SK-N-SH treated with all-trans-retinoic acid at 6 μM for 48 hours (cell line): ENCODE measurements at regions not wholly inside any gene's neighbourhood (a gene's known extent, or its start where the extent isn't known, plus 50 kb on each side); places are given as distances from the start of the nearest gene placed in this dataset.
A peak's percentile ranks its signal among the peaks of the same experiment; 100 is the strongest.

Experiments used
- ATAC-seq: fragments of 200-7000 bp; cut with Tn5 transposase; 3 replicates; pipeline ENCODE4 v1.9.1; 2020; ENCODE audit warnings: mild to moderate bottlenecking, moderate library complexity
- ARNTL ChIP-seq: fragments of 450-650 bp; formaldehyde crosslinking; IDR thresholded peaks from 2 replicates; pipeline ENCODE4 v1.5.0; 2020; ENCODE audit warnings: low read depth, mild to moderate bottlenecking, moderate library complexity, borderline replicate concordance
- BACH2 ChIP-seq: fragments of 250-450 bp; sonication (Bioruptor Pico); IDR thresholded peaks from 2 replicates; pipeline ENCODE4 v1.9.0; 2021; ENCODE audit warnings: mild to moderate bottlenecking, borderline replicate concordance
- CSDC2 ChIP-seq: fragments of 250-450 bp; sonication (Bioruptor Pico); IDR thresholded peaks from 2 replicates; pipeline ENCODE4 v1.5.0; 2020; ENCODE audit warnings: mild to moderate bottlenecking, moderate library complexity
- ESRRG ChIP-seq: fragments of 250-450 bp; sonication (Bioruptor Pico); IDR thresholded peaks from 2 replicates; pipeline ENCODE4 v1.6.1; 2021; ENCODE audit warnings: mild to moderate bottlenecking
- GLIS3 ChIP-seq: fragments of 250-450 bp; sonication (Bioruptor Pico); IDR thresholded peaks from 2 replicates; pipeline ENCODE4 v1.5.0; 2020; ENCODE audit warnings: mild to moderate bottlenecking, moderate library complexity
- ISL1 ChIP-seq: fragments of 250-450 bp; sonication (Bioruptor Pico); IDR thresholded peaks from 2 replicates; pipeline ENCODE4 v2.1.2; 2022; ENCODE audit warnings: mild to moderate bottlenecking, moderate library complexity
- PPARA ChIP-seq: fragments of 250-450 bp; sonication (Bioruptor Pico); IDR thresholded peaks from 2 replicates; pipeline ENCODE4 v1.5.0; 2020; ENCODE audit warnings: mild to moderate bottlenecking, borderline replicate concordance
- RARB ChIP-seq: fragments of 250-450 bp; sonication (Bioruptor Pico); IDR thresholded peaks from 2 replicates; pipeline ENCODE4 v1.8.0; 2021; ENCODE audit warnings: mild to moderate bottlenecking, moderate library complexity
- SNAI2 ChIP-seq: fragments of 250-450 bp; sonication (Bioruptor Pico); IDR thresholded peaks from 2 replicates; pipeline ENCODE4 v1.5.0; 2020; ENCODE audit warnings: mild to moderate bottlenecking, moderate library complexity
- TCF4 ChIP-seq: fragments of 250-450 bp; sonication (Bioruptor Pico); IDR thresholded peaks from 2 replicates; pipeline ENCODE4 v1.8.0; 2021; ENCODE audit warnings: mild to moderate bottlenecking, moderate library complexity, borderline replicate concordance
- ZC3H10 ChIP-seq: fragments of 250-450 bp; sonication (Bioruptor Pico); IDR thresholded peaks from 2 replicates; pipeline ENCODE4 v1.5.1; 2021; ENCODE audit warnings: mild to moderate bottlenecking, moderate library complexity
- ZFP3 ChIP-seq: fragments of 250-450 bp; sonication (Bioruptor Pico); IDR thresholded peaks from 2 replicates; pipeline ENCODE4 v1.5.0; 2020; ENCODE audit warnings: mild to moderate bottlenecking, moderate library complexity
- ZFP30 ChIP-seq: fragments of 450-650 bp; formaldehyde crosslinking; IDR thresholded peaks from 2 replicates; pipeline ENCODE4 v1.5.0; 2022; ENCODE audit warnings: mild to moderate bottlenecking, moderate library complexity
- ZNF565 ChIP-seq: fragments of 450-650 bp; formaldehyde crosslinking; conservative IDR thresholded peaks from 2 replicates; pipeline ENCODE4 v1.5.0; 2020; ENCODE audit warnings: low read depth, mild to moderate bottlenecking, moderate library complexity
- ZNF70 ChIP-seq: fragments of 450-650 bp; formaldehyde crosslinking; IDR thresholded peaks from 2 replicates; pipeline ENCODE4 v1.5.0; 2020; ENCODE audit warnings: mild to moderate bottlenecking, moderate library complexity
- TF ChIP-seq, protein P1 (sequence below): fragments of 250-450 bp; sonication (Bioruptor Pico); IDR thresholded peaks from 2 replicates; pipeline ENCODE4 v1.5.1; 2020; ENCODE audit warnings: low read depth, mild to moderate bottlenecking, moderate library complexity
- TF ChIP-seq, protein P2 (sequence below): fragments of 250-450 bp; sonication (Bioruptor Pico); IDR thresholded peaks from 2 replicates; pipeline ENCODE4 v1.5.1; 2021; ENCODE audit warnings: mild to moderate bottlenecking, moderate library complexity
- TF ChIP-seq, protein P3 (sequence below): fragments of 250-450 bp; sonication (Bioruptor Pico); IDR thresholded peaks from 2 replicates; pipeline ENCODE4 v1.5.0; 2020; ENCODE audit warnings: mild to moderate bottlenecking, moderate library complexity

- no peak for ATAC-seq
- TF ChIP-seq BACH2 (CRISPR knock-in tag) = no peak
- TF ChIP-seq, protein P1, sequence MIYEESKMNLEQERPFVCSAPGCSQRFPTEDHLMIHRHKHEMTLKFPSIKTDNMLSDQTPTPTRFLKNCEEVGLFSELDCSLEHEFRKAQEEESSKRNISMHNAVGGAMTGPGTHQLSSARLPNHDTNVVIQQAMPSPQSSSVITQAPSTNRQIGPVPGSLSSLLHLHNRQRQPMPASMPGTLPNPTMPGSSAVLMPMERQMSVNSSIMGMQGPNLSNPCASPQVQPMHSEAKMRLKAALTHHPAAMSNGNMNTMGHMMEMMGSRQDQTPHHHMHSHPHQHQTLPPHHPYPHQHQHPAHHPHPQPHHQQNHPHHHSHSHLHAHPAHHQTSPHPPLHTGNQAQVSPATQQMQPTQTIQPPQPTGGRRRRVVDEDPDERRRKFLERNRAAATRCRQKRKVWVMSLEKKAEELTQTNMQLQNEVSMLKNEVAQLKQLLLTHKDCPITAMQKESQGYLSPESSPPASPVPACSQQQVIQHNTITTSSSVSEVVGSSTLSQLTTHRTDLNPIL (CRISPR knock-in tag) = no peak
- TF ChIP-seq ZNF70 (CRISPR knock-in tag) = peak; percentile 94
- no peak for TF ChIP-seq CSDC2 (CRISPR knock-in tag)
These were observed 515.7 kb upstream of the PROK2 start for GRCh38 chr3:72300621-72301020.

- TF ChIP-seq ZNF565 (CRISPR knock-in tag) (no peak), RARB (no peak), PPARA (CRISPR knock-in tag) (no peak), ARNTL (CRISPR knock-in tag) (no peak), BACH2 (CRISPR knock-in tag) (no peak), TCF4 (CRISPR knock-in tag) (no peak), ISL1 (CRISPR knock-in tag) (no peak), ESRRG (CRISPR knock-in tag) (no peak), ZC3H10 (CRISPR knock-in tag) (no peak), ZNF70 (CRISPR knock-in tag) (no peak), GLIS3 (CRISPR knock-in tag) (no peak), ZFP3 (no peak), SNAI2 (CRISPR knock-in tag) (no peak), ZFP30 (CRISPR knock-in tag) (no peak)
- TF ChIP-seq, protein P2, sequence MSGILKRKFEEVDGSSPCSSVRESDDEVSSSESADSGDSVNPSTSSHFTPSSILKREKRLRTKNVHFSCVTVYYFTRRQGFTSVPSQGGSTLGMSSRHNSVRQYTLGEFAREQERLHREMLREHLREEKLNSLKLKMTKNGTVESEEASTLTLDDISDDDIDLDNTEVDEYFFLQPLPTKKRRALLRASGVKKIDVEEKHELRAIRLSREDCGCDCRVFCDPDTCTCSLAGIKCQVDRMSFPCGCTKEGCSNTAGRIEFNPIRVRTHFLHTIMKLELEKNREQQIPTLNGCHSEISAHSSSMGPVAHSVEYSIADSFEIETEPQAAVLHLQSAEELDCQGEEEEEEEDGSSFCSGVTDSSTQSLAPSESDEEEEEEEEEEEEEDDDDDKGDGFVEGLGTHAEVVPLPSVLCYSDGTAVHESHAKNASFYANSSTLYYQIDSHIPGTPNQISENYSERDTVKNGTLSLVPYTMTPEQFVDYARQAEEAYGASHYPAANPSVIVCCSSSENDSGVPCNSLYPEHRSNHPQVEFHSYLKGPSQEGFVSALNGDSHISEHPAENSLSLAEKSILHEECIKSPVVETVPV (CRISPR knock-in tag) = no peak
- TF ChIP-seq, protein P3, sequence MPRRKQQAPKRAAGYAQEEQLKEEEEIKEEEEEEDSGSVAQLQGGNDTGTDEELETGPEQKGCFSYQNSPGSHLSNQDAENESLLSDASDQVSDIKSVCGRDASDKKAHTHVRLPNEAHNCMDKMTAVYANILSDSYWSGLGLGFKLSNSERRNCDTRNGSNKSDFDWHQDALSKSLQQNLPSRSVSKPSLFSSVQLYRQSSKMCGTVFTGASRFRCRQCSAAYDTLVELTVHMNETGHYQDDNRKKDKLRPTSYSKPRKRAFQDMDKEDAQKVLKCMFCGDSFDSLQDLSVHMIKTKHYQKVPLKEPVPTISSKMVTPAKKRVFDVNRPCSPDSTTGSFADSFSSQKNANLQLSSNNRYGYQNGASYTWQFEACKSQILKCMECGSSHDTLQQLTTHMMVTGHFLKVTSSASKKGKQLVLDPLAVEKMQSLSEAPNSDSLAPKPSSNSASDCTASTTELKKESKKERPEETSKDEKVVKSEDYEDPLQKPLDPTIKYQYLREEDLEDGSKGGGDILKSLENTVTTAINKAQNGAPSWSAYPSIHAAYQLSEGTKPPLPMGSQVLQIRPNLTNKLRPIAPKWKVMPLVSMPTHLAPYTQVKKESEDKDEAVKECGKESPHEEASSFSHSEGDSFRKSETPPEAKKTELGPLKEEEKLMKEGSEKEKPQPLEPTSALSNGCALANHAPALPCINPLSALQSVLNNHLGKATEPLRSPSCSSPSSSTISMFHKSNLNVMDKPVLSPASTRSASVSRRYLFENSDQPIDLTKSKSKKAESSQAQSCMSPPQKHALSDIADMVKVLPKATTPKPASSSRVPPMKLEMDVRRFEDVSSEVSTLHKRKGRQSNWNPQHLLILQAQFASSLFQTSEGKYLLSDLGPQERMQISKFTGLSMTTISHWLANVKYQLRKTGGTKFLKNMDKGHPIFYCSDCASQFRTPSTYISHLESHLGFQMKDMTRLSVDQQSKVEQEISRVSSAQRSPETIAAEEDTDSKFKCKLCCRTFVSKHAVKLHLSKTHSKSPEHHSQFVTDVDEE (CRISPR knock-in tag) = no peak
- ATAC-seq = no peak
These were observed 514.9 kb upstream of the PROK2 start for GRCh38 chr3:72299823-72300222.

GRCh38 chr3:72299321-72299802 is 514.4 kb upstream of the PROK2 start:
- TF ChIP-seq RARB (no peak), TCF4 (CRISPR knock-in tag) (peak; percentile 61), ZNF70 (CRISPR knock-in tag) (peak; percentile 39; the same call in 1 of the 2 replicates), ARNTL (CRISPR knock-in tag) (no peak), CSDC2 (CRISPR knock-in tag) (no peak), SNAI2 (CRISPR knock-in tag) (no peak), BACH2 (CRISPR knock-in tag) (no peak)
- TF ChIP-seq, protein P2 (CRISPR knock-in tag) = no peak
- TF ChIP-seq, protein P1 (CRISPR knock-in tag) = no peak
- TF ChIP-seq, protein P3 (CRISPR knock-in tag) = peak; percentile 67; the same call in 1 of the 2 replicates
- peak; percentile 48; the same call in 2 of the 3 replicates for ATAC-seq
